K562 (cell line): ENCODE measurements at regions not wholly inside any gene's neighbourhood (a gene's known extent, or its start where the extent isn't known, plus 50 kb on each side); places are given as distances from the start of the nearest gene placed in this dataset.

ENCODE experiments used
- ARID1B ChIP-seq: fragments of 450-650 bp; IDR thresholded peaks from 2 replicates; pipeline ENCODE4 v1.6.1; 2016; ENCODE audit warnings: antibody characterized with exemption, mild to moderate bottlenecking, inconsistent platforms
- C11orf30 ChIP-seq: fragments of 450-650 bp; IDR thresholded peaks from 2 replicates; pipeline ENCODE4 v1.6.1; 2016; ENCODE audit warnings: low read depth, mild to moderate bottlenecking
- CBFA2T2 ChIP-seq: fragments of 450-650 bp; conservative IDR thresholded peaks from 2 replicates; pipeline ENCODE4 v1.6.1; 2017; ENCODE audit warnings: mild to moderate bottlenecking
- CBFA2T3 ChIP-seq: fragments of 450-650 bp; IDR thresholded peaks from 2 replicates; pipeline ENCODE4 v1.6.1; 2017
- CEBPG ChIP-seq, 3 experiments: fragments of 200-800 bp in 1 of 3; sonication (Bioruptor generic) in 1 of 3; sonication (generic) in 1 of 3; formaldehyde crosslinking in 1 of 3; IDR thresholded peaks in 2 of 3; conservative IDR thresholded peaks in 1 of 3; 2 replicates each; pipeline versions ENCODE4 v1.6.1 to v1.8.0; 2016 to 2022; ENCODE audit warnings: missing compliant biosample characterization in 2 of 3, missing genetic modification characterization in 2 of 3, mild to moderate bottlenecking in 1 of 3, missing genetic modification reagents in 1 of 3
- CREB1 ChIP-seq, 2 experiments: sonication (generic) in 1 of 2; formaldehyde crosslinking in 1 of 2; IDR thresholded peaks; 2 replicates each; pipeline versions ENCODE4 v1.6.1 to v1.8.0; 2012 to 2022; ENCODE audit warnings: inconsistent platforms in 1 of 2, mild to moderate bottlenecking in 1 of 2, missing genetic modification reagents in 1 of 2, moderate library complexity in 1 of 2
- DPF2 ChIP-seq: fragments of 450-650 bp; IDR thresholded peaks from 2 replicates; pipeline ENCODE4 v1.6.1; 2016
- JUN ChIP-seq, 2 experiments: sonication (generic) in 1 of 2; formaldehyde crosslinking in 1 of 2; IDR thresholded peaks; 2 replicates each; pipeline versions ENCODE4 v1.6.1 to v1.8.0; 2012 to 2022; ENCODE audit warnings: borderline replicate concordance in 2 of 2, mild to moderate bottlenecking in 2 of 2, improper control_type of control experiment in 1 of 2, low read depth in 1 of 2, low read length in 1 of 2, missing genetic modification reagents in 1 of 2
- JUND ChIP-seq, 2 experiments: IDR thresholded peaks; 2 replicates in 1 of 2; 3 replicates in 1 of 2; pipeline ENCODE4 v1.6.1; 2011; ENCODE audit warnings: borderline replicate concordance in 2 of 2, low read depth in 2 of 2, low read length in 2 of 2, improper control_type of control experiment in 1 of 2, missing biosample characterization in 1 of 2, missing genetic modification characterization in 1 of 2, missing genetic modification reagents in 1 of 2
- LCOR ChIP-seq: sonication (generic); formaldehyde crosslinking; IDR thresholded peaks from 2 replicates; pipeline ENCODE4 v1.8.0; 2022; ENCODE audit warnings: mild to moderate bottlenecking, missing genetic modification reagents
- MEF2A ChIP-seq: IDR thresholded peaks from 2 replicates; pipeline ENCODE4 v1.6.1; 2011; ENCODE audit warnings: low read depth, mild to moderate bottlenecking, low read length, moderate library complexity; ENCODE audit not compliant: control insufficient read depth
- MEF2D ChIP-seq: conservative IDR thresholded peaks from 2 replicates; pipeline ENCODE4 v1.6.1; 2016; ENCODE audit warnings: low read depth, missing genetic modification characterization, missing compliant biosample characterization
- MYC ChIP-seq, 2 experiments: fragments of 250-450 bp in 1 of 2; sonication (Bioruptor Pico) in 1 of 2; IDR thresholded peaks; 2 replicates each; pipeline versions ENCODE4 v1.5.1 to v1.6.1; 2012 to 2021; ENCODE audit warnings: low read depth in 2 of 2, borderline replicate concordance in 1 of 2, improper control_type of control experiment in 1 of 2, low read length in 1 of 2, mild to moderate bottlenecking in 1 of 2, moderate library complexity in 1 of 2
- NR2C1 ChIP-seq, 2 experiments: fragments of 450-650 bp; IDR thresholded peaks; 2 replicates each; pipeline ENCODE4 v1.6.1; 2017; ENCODE audit warnings: mild to moderate bottlenecking in 2 of 2, antibody characterized with exemption in 1 of 2, inconsistent platforms in 1 of 2, missing compliant biosample characterization in 1 of 2, missing genetic modification characterization in 1 of 2
- PHTF2 ChIP-seq: fragments of 250-450 bp; sonication (Bioruptor Pico); IDR thresholded peaks from 2 replicates; pipeline ENCODE4 v1.5.0; 2021; ENCODE audit warnings: mild to moderate bottlenecking
- SOX6 ChIP-seq: fragments of 450-650 bp; IDR thresholded peaks from 2 replicates; pipeline ENCODE4 v1.6.1; 2014; ENCODE audit warnings: mild to moderate bottlenecking
- TAF1 ChIP-seq: IDR thresholded peaks from 2 replicates; pipeline ENCODE4 v1.6.1; 2011; ENCODE audit warnings: mild to moderate bottlenecking, low read length, moderate library complexity; ENCODE audit not compliant: insufficient read depth, control insufficient read depth, severe bottlenecking; ENCODE audit errors: extremely low read depth
- TCF3 ChIP-seq: sonication (generic); formaldehyde crosslinking; IDR thresholded peaks from 2 replicates; pipeline ENCODE4 v1.4.0; 2020; ENCODE audit warnings: mild to moderate bottlenecking, missing genetic modification reagents
- ZEB2 ChIP-seq: fragments of 450-650 bp; IDR thresholded peaks from 2 replicates; pipeline ENCODE4 v1.6.1; 2016
- TF ChIP-seq, protein P1 (sequence below): fragments of 250-450 bp; sonication (Bioruptor Pico); IDR thresholded peaks from 2 replicates; pipeline ENCODE4 v1.5.1; 2021; ENCODE audit warnings: mild to moderate bottlenecking
- TF ChIP-seq, protein P2 (sequence below): sonication (generic); IDR thresholded peaks from 2 replicates; pipeline ENCODE4 v1.6.1; 2016
- TF ChIP-seq, protein P3 (sequence below): IDR thresholded peaks from 2 replicates; pipeline ENCODE4 v1.6.1; 2014; ENCODE audit warnings: antibody characterized with exemption

DNA sequence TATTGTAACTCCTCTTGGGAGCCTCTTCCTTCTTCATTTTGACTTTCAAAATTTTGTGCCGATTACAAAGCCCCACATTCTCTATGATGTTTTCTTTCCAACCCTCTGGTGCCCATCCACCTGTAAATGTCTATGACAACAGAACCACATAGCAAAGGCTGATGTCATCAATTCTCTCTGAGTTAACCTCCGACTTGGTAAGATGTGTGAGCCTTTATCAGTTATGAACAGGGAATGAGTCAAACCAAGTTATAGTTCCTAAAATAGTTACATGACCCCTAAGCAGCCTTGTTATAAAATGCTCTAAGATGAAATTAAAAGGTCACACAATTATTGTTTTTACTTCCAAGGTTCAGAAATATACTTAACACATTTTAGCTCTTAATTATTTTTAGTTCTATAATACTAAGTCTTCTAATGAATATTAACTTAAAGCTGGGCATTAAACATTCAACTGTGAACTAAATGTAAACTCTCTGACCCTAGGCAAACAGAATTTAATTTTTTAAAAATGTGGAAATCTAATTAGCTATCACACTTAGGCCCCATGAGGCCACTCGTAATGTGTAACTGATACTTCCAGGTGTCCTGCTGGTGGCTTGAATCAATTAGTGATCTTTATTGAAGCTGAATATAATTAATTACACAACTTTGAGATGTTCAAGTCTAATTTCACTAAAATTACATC, 102.3 kb upstream of the CYRIA start (continued):
- TF ChIP-seq JUND (IDR thresholded peaks at IDR 0.05; ENCODE audit: borderline replicate concordance, low read depth, low read length) (peak; percentile 86; the same call in 1 of the 2 replicates), JUND (tag; IDR thresholded peaks at IDR 0.05; ENCODE audit: borderline replicate concordance, low read depth, low read length) (peak; percentile 58; the same call in 1 of the 3 replicates), TAF1 (no peak), DPF2 (peak; percentile 26; the same call in 1 of the 2 replicates), CEBPG (CRISPR knock-in tag; IDR thresholded peaks at IDR 0.05) (no peak), CEBPG (tag; conservative IDR thresholded peaks at IDR 0.05 in 1 of 2, IDR thresholded peaks at IDR 0.05 in 1 of 2) (peak in 1 of 2 experiments; percentile 62; a peak in 1 of 4 replicates), C11orf30 (peak; percentile 40; the same call in 1 of the 2 replicates), MEF2A (peak; percentile 96), CBFA2T2 (peak; percentile 22; the same call in 1 of the 2 replicates), MYC (IDR thresholded peaks at IDR 0.05; ENCODE audit: low read depth, low read length) (no peak), MYC (CRISPR knock-in tag; IDR thresholded peaks at IDR 0.05; ENCODE audit: borderline replicate concordance, low read depth) (no peak), ARID1B (peak; percentile 72), CBFA2T3 (peak; percentile 56), NR2C1 (IDR thresholded peaks at IDR 0.05) (no peak), NR2C1 (tag; IDR thresholded peaks at IDR 0.05) (peak; percentile 54; the same call in 1 of the 2 replicates), LCOR (CRISPR knock-in tag) (0 out of 2 replicates have a peak, but pooled peaks have one; percentile 48), TCF3 (CRISPR knock-in tag) (peak; percentile 79), ZEB2 (peak; percentile 23; the same call in 1 of the 2 replicates), PHTF2 (CRISPR knock-in tag) (no peak), MEF2D (tag) (peak; percentile 85), SOX6 (peak; percentile 32; the same call in 1 of the 2 replicates), CREB1 (IDR thresholded peaks at IDR 0.05) (0 out of 2 replicates have a peak, but pooled peaks have one; percentile 20), CREB1 (CRISPR knock-in tag; IDR thresholded peaks at IDR 0.05) (peak; percentile 64), JUN (IDR thresholded peaks at IDR 0.05; ENCODE audit: borderline replicate concordance, low read depth, low read length) (0 out of 2 replicates have a peak, but pooled peaks have one; percentile 61), JUN (CRISPR knock-in tag; IDR thresholded peaks at IDR 0.05; ENCODE audit: borderline replicate concordance) (no peak)
- TF ChIP-seq, protein P1, sequence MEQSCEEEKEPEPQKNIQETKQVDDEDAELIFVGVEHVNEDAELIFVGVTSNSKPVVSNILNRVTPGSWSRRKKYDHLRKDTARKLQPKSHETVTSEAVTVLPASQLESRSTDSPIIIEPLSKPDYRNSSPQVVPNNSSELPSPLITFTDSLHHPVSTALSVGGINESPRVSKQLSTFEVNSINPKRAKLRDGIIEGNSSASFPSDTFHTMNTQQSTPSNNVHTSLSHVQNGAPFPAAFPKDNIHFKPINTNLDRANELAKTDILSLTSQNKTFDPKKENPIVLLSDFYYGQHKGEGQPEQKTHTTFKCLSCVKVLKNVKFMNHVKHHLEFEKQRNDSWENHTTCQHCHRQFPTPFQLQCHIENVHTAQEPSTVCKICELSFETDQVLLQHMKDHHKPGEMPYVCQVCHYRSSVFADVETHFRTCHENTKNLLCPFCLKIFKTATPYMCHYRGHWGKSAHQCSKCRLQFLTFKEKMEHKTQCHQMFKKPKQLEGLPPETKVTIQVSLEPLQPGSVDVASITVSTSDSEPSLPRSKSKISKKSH: no peak
- TF ChIP-seq, protein P2, sequence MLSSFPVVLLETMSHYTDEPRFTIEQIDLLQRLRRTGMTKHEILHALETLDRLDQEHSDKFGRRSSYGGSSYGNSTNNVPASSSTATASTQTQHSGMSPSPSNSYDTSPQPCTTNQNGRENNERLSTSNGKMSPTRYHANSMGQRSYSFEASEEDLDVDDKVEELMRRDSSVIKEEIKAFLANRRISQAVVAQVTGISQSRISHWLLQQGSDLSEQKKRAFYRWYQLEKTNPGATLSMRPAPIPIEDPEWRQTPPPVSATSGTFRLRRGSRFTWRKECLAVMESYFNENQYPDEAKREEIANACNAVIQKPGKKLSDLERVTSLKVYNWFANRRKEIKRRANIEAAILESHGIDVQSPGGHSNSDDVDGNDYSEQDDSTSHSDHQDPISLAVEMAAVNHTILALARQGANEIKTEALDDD: peak; percentile 93
- TF ChIP-seq, protein P3, sequence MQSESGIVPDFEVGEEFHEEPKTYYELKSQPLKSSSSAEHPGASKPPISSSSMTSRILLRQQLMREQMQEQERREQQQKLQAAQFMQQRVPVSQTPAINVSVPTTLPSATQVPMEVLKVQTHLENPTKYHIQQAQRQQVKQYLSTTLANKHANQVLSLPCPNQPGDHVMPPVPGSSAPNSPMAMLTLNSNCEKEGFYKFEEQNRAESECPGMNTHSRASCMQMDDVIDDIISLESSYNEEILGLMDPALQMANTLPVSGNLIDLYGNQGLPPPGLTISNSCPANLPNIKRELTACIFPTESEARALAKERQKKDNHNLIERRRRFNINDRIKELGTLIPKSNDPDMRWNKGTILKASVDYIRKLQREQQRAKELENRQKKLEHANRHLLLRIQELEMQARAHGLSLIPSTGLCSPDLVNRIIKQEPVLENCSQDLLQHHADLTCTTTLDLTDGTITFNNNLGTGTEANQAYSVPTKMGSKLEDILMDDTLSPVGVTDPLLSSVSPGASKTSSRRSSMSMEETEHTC: no peak
